HG03135 (cell line): ENCODE measurements at regions not wholly inside any gene's neighbourhood (a gene's known extent, or its start where the extent isn't known, plus 50 kb on each side); places are given as distances from the start of the nearest gene placed in this dataset.

Experiments used
- ATAC-seq: cut with Tn5 transposase; IDR thresholded peaks from one replicate; pipeline ENCODE4 v1.9.1; 2021; ENCODE audit warnings: mild to moderate bottlenecking, moderate library complexity; ENCODE audit not compliant: unreplicated experiment

DNA sequence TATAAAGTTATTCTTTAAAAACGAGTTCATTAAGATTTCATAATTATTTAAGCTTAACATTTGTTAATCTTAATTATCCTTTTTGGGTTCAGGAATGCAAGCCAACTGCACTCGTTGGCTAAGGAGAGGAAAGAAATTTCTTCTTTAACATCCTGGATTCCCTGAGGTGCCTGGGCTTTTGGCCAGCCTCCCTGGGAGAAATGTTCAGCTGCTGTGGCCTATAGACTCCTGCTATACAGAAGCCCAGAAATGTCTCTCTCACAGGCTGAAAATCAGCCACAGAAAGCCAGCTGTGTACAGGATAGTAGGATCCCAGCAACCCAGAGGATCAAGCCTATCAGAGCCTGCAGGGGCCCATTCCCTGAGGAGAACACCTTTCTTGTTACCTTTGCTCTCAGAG lies 430.3 kb downstream of the XIRP2 start:
- no peak for ATAC-seq

DNA sequence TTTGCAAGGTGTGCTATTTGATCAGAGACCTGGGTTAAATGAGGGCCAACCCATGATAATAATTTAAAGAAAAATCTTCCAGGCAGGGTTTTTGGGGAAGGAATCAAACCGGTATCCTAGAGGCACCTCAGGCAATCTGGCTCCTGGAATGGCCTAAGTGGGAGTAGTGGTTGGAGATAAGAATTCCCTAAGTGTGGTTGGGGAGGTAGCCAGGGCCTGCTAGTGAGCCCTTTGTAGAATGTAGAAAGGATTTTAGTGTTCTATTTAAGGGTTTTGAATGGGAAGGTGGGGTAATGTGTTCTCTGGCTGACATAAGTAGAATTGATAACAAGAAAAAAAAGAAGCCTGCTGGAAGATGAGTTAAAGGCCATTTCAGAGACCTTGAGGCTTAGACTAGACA lies 422.2 kb downstream of the XIRP2 start:
- no peak for ATAC-seq
